A673 (cell line): ENCODE measurements at regions not wholly inside any gene's neighbourhood (a gene's known extent, or its start where the extent isn't known, plus 50 kb on each side); places are given as distances from the start of the nearest gene placed in this dataset.

ENCODE experiments used
- BruUV-seq: library from RNA; stranded (reverse); fragments of 400-500 nt; replicated peaks from 2 replicates; lab custom pipeline; 2021; lab: Mats Ljungman, UMichigan
- CTCF ChIA-PET: fragments of 300-600 bp; sonication (Branson Sonifier 250); formaldehyde crosslinking; loops from one replicate; lab custom pipeline; 2022; ENCODE audit warnings: antibody characterized with exemption; lab: Charles Lee
- POLR2A ChIA-PET: fragments of 300-600 bp; sonication (Branson Sonifier 250); formaldehyde crosslinking; loops from one replicate; lab custom pipeline; 2022; ENCODE audit warnings: antibody characterized with exemption; ENCODE audit not compliant: low non-redundant PET; lab: Charles Lee
- DNase-seq: peaks from one replicate; pipeline ENCODE4 v3.0.0-alpha.2; 2015; ENCODE audit warnings: low spot score
- H3K27ac ChIP-seq: fragments of 200-600 bp; sonication (generic); 2 replicates; pipeline ENCODE4 v1.5.1; 2016; ENCODE audit warnings: mixed run types, low read depth, mild to moderate bottlenecking, mixed read lengths, antibody characterized with exemption, low read length; ENCODE audit not compliant: poor library complexity, severe bottlenecking
- H3K27me3 ChIP-seq: fragments of 200-600 bp; sonication (generic); replicated peaks from 2 replicates; pipeline ENCODE4 v1.6.1; 2017; ENCODE audit warnings: mixed run types, low read depth, mild to moderate bottlenecking, mixed read lengths, antibody characterized with exemption, low read length; ENCODE audit not compliant: insufficient read depth, poor library complexity
- H3K36me3 ChIP-seq: fragments of 200-600 bp; sonication (generic); 2 replicates; pipeline ENCODE4 v1.6.1; 2016; ENCODE audit warnings: mixed run types, mild to moderate bottlenecking, mixed read lengths, antibody characterized with exemption, low read length; ENCODE audit not compliant: insufficient read depth, poor library complexity, severe bottlenecking
- H3K4me1 ChIP-seq: fragments of 200-600 bp; sonication (generic); 2 replicates; pipeline ENCODE4 v1.6.1; 2017; ENCODE audit warnings: mixed run types, mild to moderate bottlenecking, mixed read lengths, antibody characterized with exemption, low read length; ENCODE audit not compliant: insufficient read depth, poor library complexity, severe bottlenecking
- H3K4me3 ChIP-seq: fragments of 200-600 bp; sonication (generic); 2 replicates; pipeline ENCODE4 v1.5.1; 2016; ENCODE audit warnings: low read depth, mixed run types, mild to moderate bottlenecking, mixed read lengths, low read length; ENCODE audit not compliant: poor library complexity, severe bottlenecking
- H3K9me3 ChIP-seq: fragments of 200-600 bp; sonication (generic); 2 replicates; pipeline ENCODE4 v1.6.1; 2016; ENCODE audit warnings: mixed run types, low read depth, mild to moderate bottlenecking, mixed read lengths, antibody characterized with exemption, low read length; ENCODE audit not compliant: poor library complexity, severe bottlenecking
- CTCF ChIP-seq: fragments of 300-800, 200-600 bp; sonication (generic); conservative IDR thresholded peaks from 2 replicates; pipeline ENCODE4 v1.5.1; 2017; ENCODE audit warnings: low read depth, mild to moderate bottlenecking, antibody characterized with exemption, low read length, moderate library complexity, mixed read lengths
- EZH2 ChIP-seq: fragments of 200-600 bp; sonication (generic); IDR thresholded peaks from 2 replicates; pipeline ENCODE4 v1.6.1; 2017; ENCODE audit warnings: borderline replicate concordance, low read depth, mild to moderate bottlenecking, mixed read lengths, antibody characterized with exemption, low read length; ENCODE audit not compliant: poor library complexity, severe bottlenecking
- intact Hi-C: fragments of 100-400 bp; cut with micrococcal nuclease; formaldehyde crosslinking; loops from one replicate; pipeline ENCODE4 v1.10.0; 2022; ENCODE audit not compliant: unreplicated experiment

GRCh38 chr3:56989977-56990640, 70.4 kb upstream of the SPATA12 start:
- Histone ChIP-seq H3K36me3 (no peaks in the 10 kb centered on the region), H3K4me1 (no peaks in the 10 kb centered on the region), H3K9me3 (no peaks in the 10 kb centered on the region), H3K4me3 (no peak overlapping the region), H3K27me3 (no peaks in the 10 kb centered on the region), H3K27ac (no peak overlapping the region)
- no peak for TF ChIP-seq CTCF
- no peak for TF ChIP-seq EZH2
- BruUV-seq, result no TSS peak
- ChIA-PET POLR2A (no interaction called here), CTCF (no interaction called here)
- DNase-seq, result no peak
- intact Hi-C loops, result loop anchor here (1.0 to 10.0 kb wide), 2 partner anchors 195 to 288 kb away; no protein-coding TSS in a partner anchor

GRCh38 chr3:56989169-56989976, 71.1 kb upstream of the SPATA12 start:
- H3K4me3 ChIP-seq, result no peak overlapping the region
- ChIA-PET CTCF (interaction anchor here (1.0 to 1.4 kb wide), 2 partner anchors 190 to 287 kb away, joined by 4 to 23 read pairs; no protein-coding TSS in a partner anchor), POLR2A (no interaction called here)
- no peak for DNase-seq
- H3K36me3 ChIP-seq, result no peaks in the 10 kb centered on the region
- H3K9me3 ChIP-seq, result no peaks in the 10 kb centered on the region
- H3K4me1 ChIP-seq, result no peaks in the 10 kb centered on the region
- no peaks in the 10 kb centered on the region for H3K27me3 ChIP-seq
- no peak overlapping the region for H3K27ac ChIP-seq
- intact Hi-C loops, result loop anchor here (1.0 to 10.0 kb wide), 2 partner anchors 195 to 287 kb away; no protein-coding TSS in a partner anchor
- BruUV-seq, result no TSS peak
- TF ChIP-seq EZH2 (no peak), CTCF (no peak)

GRCh38 chr3:56988458-56989168, 71.9 kb upstream of the SPATA12 start:
- intact Hi-C loops, result loop anchor here (1.0 to 10.0 kb wide), 2 partner anchors 194 to 286 kb away; no protein-coding TSS in a partner anchor
- H3K9me3 ChIP-seq, result no peaks in the 10 kb centered on the region
- H3K27ac ChIP-seq, result no peak overlapping the region
- H3K4me1 ChIP-seq, result no peaks in the 10 kb centered on the region
- H3K27me3 ChIP-seq, result no peaks in the 10 kb centered on the region
- DNase-seq, result peak; percentile 69
- TF ChIP-seq EZH2 (no peak), CTCF (peak; percentile 59)
- POLR2A ChIA-PET, result interaction anchor here (0.6 kb wide), 1 partner anchor 186 kb away, joined by 3 read pairs; no protein-coding TSS in a partner anchor
- H3K36me3 ChIP-seq, result no peaks in the 10 kb centered on the region
- H3K4me3 ChIP-seq, result no peak overlapping the region
- CTCF ChIA-PET, result interaction anchor here (1.0 to 1.4 kb wide), 2 partner anchors 189 to 286 kb away, joined by 4 to 23 read pairs; no protein-coding TSS in a partner anchor
- no TSS peak for BruUV-seq
